ENCODE measurements at regions not wholly inside any gene's neighbourhood (a gene's known extent, or its start where the extent isn't known, plus 50 kb on each side); places are given as distances from the start of the nearest gene placed in this dataset.

GRCh38 chr4:144357975-144358374 is 217.5 kb upstream of the GYPA start:
- WGBS, 3 donors: 49 to 55% (median 54%) methylated on average over 3 of the region's 3 CpGs
- intact Hi-C loops (cut with DNase I): no loop called here

DNA sequence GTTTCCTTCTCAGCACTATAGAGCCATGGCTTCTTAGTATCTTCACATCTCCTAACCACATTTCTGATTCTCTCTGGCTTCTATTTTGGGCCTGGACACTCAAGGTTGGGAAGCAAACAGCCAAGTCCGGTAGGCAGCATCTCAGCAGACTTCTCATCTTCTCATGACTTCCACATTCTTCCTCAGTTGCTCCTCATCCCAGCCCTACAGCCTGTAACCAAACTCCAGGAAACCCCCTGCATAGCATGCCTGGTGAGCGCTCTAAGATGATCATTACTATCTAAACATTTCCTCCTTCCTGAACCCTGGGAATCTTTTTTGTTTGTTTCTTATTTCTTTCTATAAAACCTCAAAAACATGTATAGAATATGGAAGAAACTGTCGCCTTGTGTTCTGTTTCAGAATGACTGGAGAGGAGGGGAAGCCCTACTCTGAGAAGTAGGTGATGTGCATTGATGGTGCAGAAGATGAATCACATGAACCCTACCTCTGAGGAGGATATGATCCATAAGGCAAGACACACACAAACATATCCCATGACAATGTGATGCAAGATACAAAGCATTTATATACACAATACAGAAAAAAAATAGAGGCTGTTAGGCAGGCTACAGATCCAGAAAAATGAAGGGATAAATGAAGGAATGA is 219.8 kb upstream of the GYPA start:
- Histone ChIP-seq H3K27me3 (no peaks in the 10 kb centered on the region), H3K36me3 (no peaks in the 10 kb centered on the region), H3K27ac (no peak overlapping the region), H3K9me3 (no peaks in the 10 kb centered on the region), H3K4me1 (ENCODE audit: insufficient read depth) (no peaks in the 10 kb centered on the region), H3K4me3 (no peak overlapping the region)
- TF ChIP-seq, protein P1, sequence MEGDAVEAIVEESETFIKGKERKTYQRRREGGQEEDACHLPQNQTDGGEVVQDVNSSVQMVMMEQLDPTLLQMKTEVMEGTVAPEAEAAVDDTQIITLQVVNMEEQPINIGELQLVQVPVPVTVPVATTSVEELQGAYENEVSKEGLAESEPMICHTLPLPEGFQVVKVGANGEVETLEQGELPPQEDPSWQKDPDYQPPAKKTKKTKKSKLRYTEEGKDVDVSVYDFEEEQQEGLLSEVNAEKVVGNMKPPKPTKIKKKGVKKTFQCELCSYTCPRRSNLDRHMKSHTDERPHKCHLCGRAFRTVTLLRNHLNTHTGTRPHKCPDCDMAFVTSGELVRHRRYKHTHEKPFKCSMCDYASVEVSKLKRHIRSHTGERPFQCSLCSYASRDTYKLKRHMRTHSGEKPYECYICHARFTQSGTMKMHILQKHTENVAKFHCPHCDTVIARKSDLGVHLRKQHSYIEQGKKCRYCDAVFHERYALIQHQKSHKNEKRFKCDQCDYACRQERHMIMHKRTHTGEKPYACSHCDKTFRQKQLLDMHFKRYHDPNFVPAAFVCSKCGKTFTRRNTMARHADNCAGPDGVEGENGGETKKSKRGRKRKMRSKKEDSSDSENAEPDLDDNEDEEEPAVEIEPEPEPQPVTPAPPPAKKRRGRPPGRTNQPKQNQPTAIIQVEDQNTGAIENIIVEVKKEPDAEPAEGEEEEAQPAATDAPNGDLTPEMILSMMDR (IDR thresholded peaks at IDR 0.05): no peak
- TF ChIP-seq EP300 (IDR thresholded peaks at IDR 0.05): no peak
- TF ChIP-seq POLR2A (IDR thresholded peaks at IDR 0.05): no peak
- intact Hi-C loops (cut with DNase I): no loop called here
- 87 to 93% (median 93%) methylated on average over 3 of the region's 3 CpGs for WGBS, 3 donors
- no peak for DNase-seq

More at GRCh38 chr4:144357975-144358374, 217.5 kb upstream of the GYPA start:
- H3K36me3 ChIP-seq: no peaks in the 10 kb centered on the region
- H3K27ac ChIP-seq: no peak overlapping the region
- TF ChIP-seq POLR2A (IDR thresholded peaks at IDR 0.05) (no peak), EP300 (IDR thresholded peaks at IDR 0.05) (no peak)
- TF ChIP-seq, protein P1 (IDR thresholded peaks at IDR 0.05): no peak
- H3K9me3 ChIP-seq: no peaks in the 10 kb centered on the region
- H3K4me3 ChIP-seq: no peak overlapping the region
- no peak for DNase-seq
- H3K4me1 ChIP-seq (ENCODE audit: insufficient read depth): no peaks in the 10 kb centered on the region
- H3K27me3 ChIP-seq: no peaks in the 10 kb centered on the region

GRCh38 chr4:144362366-144362765 is 221.8 kb upstream of the GYPA start:
- Histone ChIP-seq H3K27me3 (no peaks in the 10 kb centered on the region), H3K4me1 (ENCODE audit: insufficient read depth) (no peaks in the 10 kb centered on the region), H3K27ac (no peak overlapping the region), H3K36me3 (no peaks in the 10 kb centered on the region), H3K4me3 (no peak overlapping the region), H3K9me3 (no peaks in the 10 kb centered on the region)
- no peak for TF ChIP-seq POLR2A (IDR thresholded peaks at IDR 0.05)
- no peak for TF ChIP-seq EP300 (IDR thresholded peaks at IDR 0.05)
- TF ChIP-seq, protein P1 (IDR thresholded peaks at IDR 0.05): no peak
- intact Hi-C loops (cut with DNase I): no loop called here
- no peak for DNase-seq

- 88 to 96% (median 95%) methylated on average over 1 of the region's 1 CpG for WGBS, 3 donors
Observed at GRCh38 chr4:144363890-144364289, 223.4 kb upstream of the GYPA start.

More at GRCh38 chr4:144363890-144364289, 223.4 kb upstream of the GYPA start:
- Histone ChIP-seq H3K36me3 (no peaks in the 10 kb centered on the region), H3K9me3 (no peaks in the 10 kb centered on the region), H3K27ac (no peak overlapping the region), H3K27me3 (no peaks in the 10 kb centered on the region), H3K4me1 (ENCODE audit: insufficient read depth) (no peaks in the 10 kb centered on the region), H3K4me3 (no peak overlapping the region)
- no peak for DNase-seq
- TF ChIP-seq EP300 (IDR thresholded peaks at IDR 0.05): no peak
- no peak for TF ChIP-seq POLR2A (IDR thresholded peaks at IDR 0.05)
- TF ChIP-seq, protein P1 (IDR thresholded peaks at IDR 0.05): no peak
- intact Hi-C loops (cut with DNase I): no loop called here

All from ovary (tissue), 7 donors.